NCI-H2227 (cell line): ENCODE measurements at regions not wholly inside any gene's neighbourhood (a gene's known extent, or its start where the extent isn't known, plus 50 kb on each side); places are given as distances from the start of the nearest gene placed in this dataset.

Experiments
- DNase-seq: peaks from one replicate; lab custom pipeline; 2025; ENCODE audit not compliant: unreplicated experiment; lab: John Stamatoyannopoulos, UW

GRCh38 chr2:177342736-177343135 lies 49.8 kb upstream of the AGPS start:
- DNase-seq, result no peak
